Fibroblast of mammary gland (primary cell): ENCODE measurements at regions not wholly inside any gene's neighbourhood (a gene's known extent, or its start where the extent isn't known, plus 50 kb on each side); places are given as distances from the start of the nearest gene placed in this dataset.

Source experiments
- DNase-seq: peaks from one replicate; pipeline ENCODE4 v3.0.0-alpha.2; 2010; ENCODE audit warnings: low read depth
- H3K4me3 ChIP-seq: 2 replicates; pipeline ENCODE4 v1.5.1; 2011; ENCODE audit warnings: low read depth, mild to moderate bottlenecking, low read length, moderate library complexity; ENCODE audit not compliant: control insufficient read depth
- CTCF ChIP-seq: conservative IDR thresholded peaks from 2 replicates; pipeline ENCODE4 v1.5.1; 2011; ENCODE audit warnings: low read depth, low read length, inconsistent platforms; ENCODE audit not compliant: control insufficient read depth, insufficient read depth

- no peak for TF ChIP-seq CTCF
- H3K4me3 ChIP-seq = no peak overlapping the region
- no peak for DNase-seq
Observed at GRCh38 chr5:143658956-143659355, 153.0 kb upstream of the HMHB1 start.

GRCh38 chr5:143657647-143658285 is 154.2 kb upstream of the HMHB1 start:
- no peak for TF ChIP-seq CTCF
- DNase-seq = peak; percentile 28
- H3K4me3 ChIP-seq = no peak overlapping the region

- DNase-seq = peak; percentile 35
- no peak for TF ChIP-seq CTCF
- no peak overlapping the region for H3K4me3 ChIP-seq
Observed at GRCh38 chr5:143653766-143654282, 158.1 kb upstream of the HMHB1 start.

GRCh38 chr5:143653256-143653655 is 158.7 kb upstream of the HMHB1 start:
- H3K4me3 ChIP-seq = no peak overlapping the region
- no peak for DNase-seq
- no peak for TF ChIP-seq CTCF

- peak; percentile 35 for DNase-seq
Observed at GRCh38 chr5:143652108-143652700, 159.8 kb upstream of the HMHB1 start.

GRCh38 chr5:143649937-143650621 is 161.9 kb upstream of the HMHB1 start:
- DNase-seq = peak; percentile 26
- TF ChIP-seq CTCF = no peak
- H3K4me3 ChIP-seq = no peak overlapping the region

More at GRCh38 chr5:143652108-143652700, 159.8 kb upstream of the HMHB1 start:
- H3K4me3 ChIP-seq = no peak overlapping the region
- no peak for TF ChIP-seq CTCF
